ENCODE measurements at regions not wholly inside any gene's neighbourhood (a gene's known extent, or its start where the extent isn't known, plus 50 kb on each side); places are given as distances from the start of the nearest gene placed in this dataset.

DNA sequence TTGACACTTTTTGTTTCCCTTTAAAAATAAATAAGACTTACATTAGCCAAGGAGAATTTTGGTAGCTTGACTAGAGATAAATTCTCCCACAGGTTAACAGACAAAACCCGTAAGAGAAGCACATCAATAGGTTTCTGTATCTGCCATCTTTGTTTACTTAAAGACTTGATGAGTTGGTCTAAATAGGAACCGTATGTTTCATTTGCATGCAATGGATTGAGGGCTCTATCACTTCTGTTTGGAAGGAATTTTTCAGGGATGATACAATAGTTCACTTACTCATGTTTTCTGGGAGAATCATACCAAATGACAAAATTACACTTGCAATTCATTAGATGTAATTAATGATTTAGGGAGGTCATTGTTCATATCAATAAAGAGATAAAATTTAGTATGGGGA lies 631.5 kb upstream of the NR2F2 start (continued):
- TF ChIP-seq, protein P1, sequence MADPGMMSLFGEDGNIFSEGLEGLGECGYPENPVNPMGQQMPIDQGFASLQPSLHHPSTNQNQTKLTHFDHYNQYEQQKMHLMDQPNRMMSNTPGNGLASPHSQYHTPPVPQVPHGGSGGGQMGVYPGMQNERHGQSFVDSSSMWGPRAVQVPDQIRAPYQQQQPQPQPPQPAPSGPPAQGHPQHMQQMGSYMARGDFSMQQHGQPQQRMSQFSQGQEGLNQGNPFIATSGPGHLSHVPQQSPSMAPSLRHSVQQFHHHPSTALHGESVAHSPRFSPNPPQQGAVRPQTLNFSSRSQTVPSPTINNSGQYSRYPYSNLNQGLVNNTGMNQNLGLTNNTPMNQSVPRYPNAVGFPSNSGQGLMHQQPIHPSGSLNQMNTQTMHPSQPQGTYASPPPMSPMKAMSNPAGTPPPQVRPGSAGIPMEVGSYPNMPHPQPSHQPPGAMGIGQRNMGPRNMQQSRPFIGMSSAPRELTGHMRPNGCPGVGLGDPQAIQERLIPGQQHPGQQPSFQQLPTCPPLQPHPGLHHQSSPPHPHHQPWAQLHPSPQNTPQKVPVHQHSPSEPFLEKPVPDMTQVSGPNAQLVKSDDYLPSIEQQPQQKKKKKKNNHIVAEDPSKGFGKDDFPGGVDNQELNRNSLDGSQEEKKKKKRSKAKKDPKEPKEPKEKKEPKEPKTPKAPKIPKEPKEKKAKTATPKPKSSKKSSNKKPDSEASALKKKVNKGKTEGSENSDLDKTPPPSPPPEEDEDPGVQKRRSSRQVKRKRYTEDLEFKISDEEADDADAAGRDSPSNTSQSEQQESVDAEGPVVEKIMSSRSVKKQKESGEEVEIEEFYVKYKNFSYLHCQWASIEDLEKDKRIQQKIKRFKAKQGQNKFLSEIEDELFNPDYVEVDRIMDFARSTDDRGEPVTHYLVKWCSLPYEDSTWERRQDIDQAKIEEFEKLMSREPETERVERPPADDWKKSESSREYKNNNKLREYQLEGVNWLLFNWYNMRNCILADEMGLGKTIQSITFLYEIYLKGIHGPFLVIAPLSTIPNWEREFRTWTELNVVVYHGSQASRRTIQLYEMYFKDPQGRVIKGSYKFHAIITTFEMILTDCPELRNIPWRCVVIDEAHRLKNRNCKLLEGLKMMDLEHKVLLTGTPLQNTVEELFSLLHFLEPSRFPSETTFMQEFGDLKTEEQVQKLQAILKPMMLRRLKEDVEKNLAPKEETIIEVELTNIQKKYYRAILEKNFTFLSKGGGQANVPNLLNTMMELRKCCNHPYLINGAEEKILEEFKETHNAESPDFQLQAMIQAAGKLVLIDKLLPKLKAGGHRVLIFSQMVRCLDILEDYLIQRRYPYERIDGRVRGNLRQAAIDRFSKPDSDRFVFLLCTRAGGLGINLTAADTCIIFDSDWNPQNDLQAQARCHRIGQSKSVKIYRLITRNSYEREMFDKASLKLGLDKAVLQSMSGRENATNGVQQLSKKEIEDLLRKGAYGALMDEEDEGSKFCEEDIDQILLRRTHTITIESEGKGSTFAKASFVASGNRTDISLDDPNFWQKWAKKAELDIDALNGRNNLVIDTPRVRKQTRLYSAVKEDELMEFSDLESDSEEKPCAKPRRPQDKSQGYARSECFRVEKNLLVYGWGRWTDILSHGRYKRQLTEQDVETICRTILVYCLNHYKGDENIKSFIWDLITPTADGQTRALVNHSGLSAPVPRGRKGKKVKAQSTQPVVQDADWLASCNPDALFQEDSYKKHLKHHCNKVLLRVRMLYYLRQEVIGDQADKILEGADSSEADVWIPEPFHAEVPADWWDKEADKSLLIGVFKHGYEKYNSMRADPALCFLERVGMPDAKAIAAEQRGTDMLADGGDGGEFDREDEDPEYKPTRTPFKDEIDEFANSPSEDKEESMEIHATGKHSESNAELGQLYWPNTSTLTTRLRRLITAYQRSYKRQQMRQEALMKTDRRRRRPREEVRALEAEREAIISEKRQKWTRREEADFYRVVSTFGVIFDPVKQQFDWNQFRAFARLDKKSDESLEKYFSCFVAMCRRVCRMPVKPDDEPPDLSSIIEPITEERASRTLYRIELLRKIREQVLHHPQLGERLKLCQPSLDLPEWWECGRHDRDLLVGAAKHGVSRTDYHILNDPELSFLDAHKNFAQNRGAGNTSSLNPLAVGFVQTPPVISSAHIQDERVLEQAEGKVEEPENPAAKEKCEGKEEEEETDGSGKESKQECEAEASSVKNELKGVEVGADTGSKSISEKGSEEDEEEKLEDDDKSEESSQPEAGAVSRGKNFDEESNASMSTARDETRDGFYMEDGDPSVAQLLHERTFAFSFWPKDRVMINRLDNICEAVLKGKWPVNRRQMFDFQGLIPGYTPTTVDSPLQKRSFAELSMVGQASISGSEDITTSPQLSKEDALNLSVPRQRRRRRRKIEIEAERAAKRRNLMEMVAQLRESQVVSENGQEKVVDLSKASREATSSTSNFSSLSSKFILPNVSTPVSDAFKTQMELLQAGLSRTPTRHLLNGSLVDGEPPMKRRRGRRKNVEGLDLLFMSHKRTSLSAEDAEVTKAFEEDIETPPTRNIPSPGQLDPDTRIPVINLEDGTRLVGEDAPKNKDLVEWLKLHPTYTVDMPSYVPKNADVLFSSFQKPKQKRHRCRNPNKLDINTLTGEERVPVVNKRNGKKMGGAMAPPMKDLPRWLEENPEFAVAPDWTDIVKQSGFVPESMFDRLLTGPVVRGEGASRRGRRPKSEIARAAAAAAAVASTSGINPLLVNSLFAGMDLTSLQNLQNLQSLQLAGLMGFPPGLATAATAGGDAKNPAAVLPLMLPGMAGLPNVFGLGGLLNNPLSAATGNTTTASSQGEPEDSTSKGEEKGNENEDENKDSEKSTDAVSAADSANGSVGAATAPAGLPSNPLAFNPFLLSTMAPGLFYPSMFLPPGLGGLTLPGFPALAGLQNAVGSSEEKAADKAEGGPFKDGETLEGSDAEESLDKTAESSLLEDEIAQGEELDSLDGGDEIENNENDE (IDR thresholded peaks at IDR 0.05; ENCODE audit: insufficient replicate concordance, low read length) = no peak
- TF ChIP-seq RBBP5 (IDR thresholded peaks at IDR 0.05; ENCODE audit: borderline replicate concordance, low read depth, low read length) = no peak

Measured in H1 (cell line).